ENCODE measurements at regions not wholly inside any gene's neighbourhood (a gene's known extent, or its start where the extent isn't known, plus 50 kb on each side); places are given as distances from the start of the nearest gene placed in this dataset.

GRCh38 chr6:67544851-67545452, 1090.1 kb upstream of the ADGRB3 start (continued):
- TF ChIP-seq CHD7 (IDR thresholded peaks at IDR 0.05; ENCODE audit: insufficient replicate concordance, low read length) (no peak), RAD21 (IDR thresholded peaks at IDR 0.05 in 1 of 2, conservative IDR thresholded peaks at IDR 0.05 in 1 of 2; ENCODE audit: low read depth in 2 of 2, low read length in 2 of 2) (no peak), TCF12 (IDR thresholded peaks at IDR 0.05; ENCODE audit: low read depth, low read length) (no peak), TBP (IDR thresholded peaks at IDR 0.05; ENCODE audit: low read depth, low read length) (no peak)

Data from H1 (cell line).